Chondrocyte (in vitro differentiated cells): ENCODE measurements at regions not wholly inside any gene's neighbourhood (a gene's known extent, or its start where the extent isn't known, plus 50 kb on each side); places are given as distances from the start of the nearest gene placed in this dataset.

Experiments used
- DNase-seq: peaks from one replicate; pipeline ENCODE4 v3.0.0; 2021; ENCODE audit warnings: mixed read lengths, low spot score
- H3K27ac Mint-ChIP-seq: one replicate; pipeline ENCODE4 v1.8.0; 2021; ENCODE audit warnings: mild to moderate bottlenecking, moderate library complexity, mixed read lengths; ENCODE audit not compliant: unreplicated experiment
- H3K27me3 Mint-ChIP-seq: 2 replicates; pipeline ENCODE4 v1.8.0; 2021; ENCODE audit warnings: low read depth, mixed read lengths
- H3K36me3 Mint-ChIP-seq: 2 replicates; pipeline ENCODE4 v1.8.0; 2021; ENCODE audit warnings: low read depth, mixed read lengths
- H3K4me1 Mint-ChIP-seq: 2 replicates; pipeline ENCODE4 v1.8.0; 2021; ENCODE audit warnings: low read depth, mild to moderate bottlenecking, mixed read lengths
- H3K4me3 Mint-ChIP-seq: one replicate; pipeline ENCODE4 v1.8.0; 2021; ENCODE audit warnings: mild to moderate bottlenecking, moderate library complexity, mixed read lengths; ENCODE audit not compliant: unreplicated experiment
- H3K9me3 Mint-ChIP-seq: 2 replicates; pipeline ENCODE4 v1.8.0; 2021; ENCODE audit warnings: low read depth, mixed read lengths
- CTCF ChIP-seq: fragments of 200-600 bp; sonication (generic); IDR thresholded peaks from 2 replicates; pipeline ENCODE4 v1.5.0; 2021; ENCODE audit warnings: antibody characterized with exemption, mild to moderate bottlenecking, moderate library complexity

- H3K9me3 Mint-ChIP-seq, result no peaks in the 10 kb centered on the region
- H3K27me3 Mint-ChIP-seq, result no peaks in the 10 kb centered on the region
- DNase-seq, result no peak
- H3K4me3 Mint-ChIP-seq, result no peak overlapping the region
- H3K27ac Mint-ChIP-seq, result no peak overlapping the region
- TF ChIP-seq CTCF, result no peak
- H3K36me3 Mint-ChIP-seq, result no peaks in the 10 kb centered on the region
- H3K4me1 Mint-ChIP-seq, result no peaks in the 10 kb centered on the region
Observed at GRCh38 chr4:58127680-58128079, 1017.5 kb upstream of the IGFBP7 start.

GRCh38 chr4:58119298-58119697 lies 1009.1 kb upstream of the IGFBP7 start:
- TF ChIP-seq CTCF, result no peak
- H3K27ac Mint-ChIP-seq, result no peak overlapping the region
- H3K36me3 Mint-ChIP-seq, result no peaks in the 10 kb centered on the region
- H3K4me1 Mint-ChIP-seq, result no peaks in the 10 kb centered on the region
- no peak overlapping the region for H3K4me3 Mint-ChIP-seq
- peaks cover 6% of the 10 kb centered on the region for H3K27me3 Mint-ChIP-seq
- H3K9me3 Mint-ChIP-seq, result no peaks in the 10 kb centered on the region
- no peak for DNase-seq

DNA sequence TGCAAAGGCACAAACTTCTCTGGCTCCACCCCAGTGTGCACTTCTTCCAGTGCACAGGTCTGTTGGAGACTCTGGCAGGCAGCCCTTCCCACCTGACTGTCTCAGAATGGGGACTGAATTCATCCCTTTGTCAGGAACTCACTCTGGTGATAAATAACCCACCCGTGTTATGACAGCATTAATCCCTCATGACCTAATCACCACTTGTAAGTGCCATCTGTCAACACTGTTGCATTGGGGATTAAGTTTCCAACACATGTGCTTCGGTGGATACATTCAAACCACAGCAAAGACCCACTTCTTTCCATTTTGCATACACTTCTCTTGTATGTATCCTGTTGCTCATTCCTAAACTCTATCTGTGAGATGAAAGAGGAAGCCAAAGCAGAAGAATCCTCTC lies 1002.9 kb upstream of the IGFBP7 start:
- TF ChIP-seq CTCF, result no peak
- Mint-ChIP-seq H3K4me1 (no peaks in the 10 kb centered on the region), H3K27me3 (peaks cover 14% of the 10 kb centered on the region), H3K27ac (no peak overlapping the region), H3K36me3 (no peaks in the 10 kb centered on the region), H3K9me3 (no peaks in the 10 kb centered on the region), H3K4me3 (no peak overlapping the region)
- DNase-seq, result no peak

GRCh38 chr4:58111818-58112217 lies 1001.6 kb upstream of the IGFBP7 start:
- Mint-ChIP-seq H3K36me3 (no peaks in the 10 kb centered on the region), H3K4me3 (no peak overlapping the region), H3K27ac (no peak overlapping the region), H3K9me3 (no peaks in the 10 kb centered on the region), H3K27me3 (peaks cover 14% of the 10 kb centered on the region), H3K4me1 (no peaks in the 10 kb centered on the region)
- TF ChIP-seq CTCF, result no peak
- no peak for DNase-seq

DNA sequence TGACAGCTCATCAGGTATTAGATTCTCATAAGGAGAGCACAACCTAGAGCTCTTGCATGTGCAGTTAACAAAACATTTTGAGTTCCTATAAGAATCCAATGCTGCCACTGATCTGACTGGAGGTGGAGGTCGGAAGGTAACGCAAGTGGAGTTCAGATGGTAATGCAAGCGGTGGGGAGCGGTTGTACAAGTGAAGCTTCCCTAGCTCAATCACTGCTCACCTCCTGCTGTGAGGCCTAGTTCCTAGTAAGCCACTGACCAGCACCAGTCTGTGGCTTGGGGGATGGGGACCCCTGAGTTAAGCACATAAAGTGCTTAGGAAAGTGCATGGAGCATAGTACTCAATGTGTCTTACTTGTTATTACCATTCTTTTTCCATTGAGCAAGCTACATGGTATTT lies 983.2 kb upstream of the IGFBP7 start:
- DNase-seq, result no peak
- no peak overlapping the region for H3K27ac Mint-ChIP-seq
- no peaks in the 10 kb centered on the region for H3K9me3 Mint-ChIP-seq
- H3K4me1 Mint-ChIP-seq, result no peaks in the 10 kb centered on the region
- H3K27me3 Mint-ChIP-seq, result peaks cover 3% of the 10 kb centered on the region
- no peak for TF ChIP-seq CTCF
- no peaks in the 10 kb centered on the region for H3K36me3 Mint-ChIP-seq
- H3K4me3 Mint-ChIP-seq, result no peak overlapping the region
